H9 (cell line): ENCODE measurements at regions not wholly inside any gene's neighbourhood (a gene's known extent, or its start where the extent isn't known, plus 50 kb on each side); places are given as distances from the start of the nearest gene placed in this dataset.

ENCODE experiments used
- DNase-seq: peaks from one replicate; pipeline ENCODE4 v3.0.0-alpha.2; 2017
- H2AFZ ChIP-seq: one replicate; pipeline ENCODE4 v1.6.1; 2013; ENCODE audit warnings: mild to moderate bottlenecking, low read length, control low read depth, moderate library complexity
- H2AK5ac ChIP-seq: 2 replicates; pipeline ENCODE4 v1.6.1; 2013; ENCODE audit warnings: low read length, control low read depth, mixed read lengths; ENCODE audit not compliant: insufficient read length
- H2BK120ac ChIP-seq: one replicate; pipeline ENCODE4 v1.6.1; 2013; ENCODE audit warnings: low read depth, mild to moderate bottlenecking, low read length, control low read depth, inconsistent platforms; ENCODE audit not compliant: poor library complexity, severe bottlenecking
- H2BK12ac ChIP-seq: 2 replicates; pipeline ENCODE4 v1.6.1; 2013; ENCODE audit warnings: low read length, control low read depth, mixed read lengths, low read depth; ENCODE audit not compliant: insufficient read length
- H2BK15ac ChIP-seq: 2 replicates; pipeline ENCODE4 v1.6.1; 2013; ENCODE audit warnings: low read depth, low read length, control low read depth
- H2BK20ac ChIP-seq: one replicate; pipeline ENCODE4 v1.6.1; 2013; ENCODE audit warnings: low read depth, mild to moderate bottlenecking, low read length, control low read depth, inconsistent platforms; ENCODE audit not compliant: poor library complexity, severe bottlenecking
- H2BK5ac ChIP-seq: 2 replicates; pipeline ENCODE4 v1.6.1; 2013; ENCODE audit warnings: low read length, control low read depth, mixed read lengths; ENCODE audit not compliant: insufficient read length
- H3K14ac ChIP-seq: 2 replicates; pipeline ENCODE4 v1.6.1; 2013; ENCODE audit warnings: low read length, control low read depth; ENCODE audit not compliant: insufficient read depth
- H3K18ac ChIP-seq: 2 replicates; pipeline ENCODE4 v1.6.1; 2013; ENCODE audit warnings: low read depth, mild to moderate bottlenecking, mixed read lengths, low read length, control low read depth; ENCODE audit not compliant: insufficient read length
- H3K23ac ChIP-seq: 2 replicates; pipeline ENCODE4 v1.6.1; 2013; ENCODE audit warnings: low read length, control low read depth, mixed read lengths, low read depth; ENCODE audit not compliant: insufficient read length
- H3K23me2 ChIP-seq: 2 replicates; pipeline ENCODE4 v1.6.1; 2013; ENCODE audit warnings: low read depth, mild to moderate bottlenecking, mixed read lengths, low read length, control low read depth; ENCODE audit not compliant: insufficient read length, poor library complexity, severe bottlenecking
- H3K27ac ChIP-seq: 2 replicates; pipeline ENCODE4 v1.5.1; 2013; ENCODE audit warnings: low read length, control low read depth, mixed read lengths, low read depth; ENCODE audit not compliant: insufficient read length
- H3K27me3 ChIP-seq: 2 replicates; pipeline ENCODE4 v1.6.1; 2013; ENCODE audit warnings: low read length, control low read depth, inconsistent platforms; ENCODE audit not compliant: insufficient read depth
- H3K4ac ChIP-seq: 2 replicates; pipeline ENCODE4 v1.6.1; 2013; ENCODE audit warnings: low read depth, mild to moderate bottlenecking, control low read depth, inconsistent platforms, low read length, moderate library complexity
- H3K4me1 ChIP-seq: 2 replicates; pipeline ENCODE4 v1.6.1; 2013; ENCODE audit warnings: low read length, control low read depth, inconsistent platforms; ENCODE audit not compliant: insufficient read depth
- H3K4me2 ChIP-seq: 2 replicates; pipeline ENCODE4 v1.6.1; 2013; ENCODE audit warnings: low read length, control low read depth, mixed read lengths; ENCODE audit not compliant: insufficient read length, insufficient read depth
- H3K56ac ChIP-seq: 2 replicates; pipeline ENCODE4 v1.6.1; 2013; ENCODE audit warnings: low read depth, mild to moderate bottlenecking, mixed read lengths, low read length, control low read depth; ENCODE audit not compliant: insufficient read length
- H3K79me1 ChIP-seq: 2 replicates; pipeline ENCODE4 v1.6.1; 2013; ENCODE audit warnings: low read depth, mild to moderate bottlenecking, moderate library complexity, low read length, control low read depth, inconsistent platforms; ENCODE audit not compliant: insufficient read depth, poor library complexity, severe bottlenecking
- H3K79me2 ChIP-seq: 2 replicates; pipeline ENCODE4 v1.6.1; 2013; ENCODE audit warnings: low read length, control low read depth, inconsistent platforms; ENCODE audit not compliant: insufficient read depth
- H3K9ac ChIP-seq: 2 replicates; pipeline ENCODE4 v1.6.1; 2013; ENCODE audit warnings: low read length, control low read depth, mixed read lengths; ENCODE audit not compliant: insufficient read length; ENCODE audit errors: extremely low read depth
- H3K9me3 ChIP-seq: one replicate; pipeline ENCODE4 v1.6.1; 2013; ENCODE audit warnings: low read depth, low read length, inconsistent platforms; ENCODE audit not compliant: control insufficient read depth
- H3T11ph ChIP-seq: one replicate; pipeline ENCODE4 v1.6.1; 2013; ENCODE audit warnings: mild to moderate bottlenecking, low read length, control low read depth, inconsistent platforms
- H4K20me1 ChIP-seq: one replicate; pipeline ENCODE4 v1.6.1; 2013; ENCODE audit not compliant: control insufficient read depth, insufficient read length, insufficient read depth
- H4K5ac ChIP-seq: 2 replicates; pipeline ENCODE4 v1.6.1; 2013; ENCODE audit warnings: low read depth, mild to moderate bottlenecking, mixed read lengths, low read length, control low read depth; ENCODE audit not compliant: insufficient read length
- H4K8ac ChIP-seq: replicated peaks from 2 replicates; pipeline ENCODE4 v1.6.1; 2013; ENCODE audit warnings: low read length, control low read depth, mixed read lengths, low read depth; ENCODE audit not compliant: insufficient read length
- H4K91ac ChIP-seq: 2 replicates; pipeline ENCODE4 v1.6.1; 2013; ENCODE audit warnings: low read depth, mild to moderate bottlenecking, moderate library complexity, mixed read lengths, low read length, control low read depth; ENCODE audit not compliant: insufficient read length
- H3K27ac Mint-ChIP-seq, 3 experiments: 2 replicates in 2 of 3; 3 replicates in 1 of 3; pipeline ENCODE4 v1.8.0; 2020 to 2021; ENCODE audit warnings: mixed read lengths in 3 of 3, mild to moderate bottlenecking in 1 of 3, moderate library complexity in 1 of 3
- H3K27me3 Mint-ChIP-seq: 2 replicates; pipeline ENCODE4 v1.8.0; 2021; ENCODE audit warnings: low read depth, mild to moderate bottlenecking, moderate library complexity, mixed read lengths
- H3K36me3 Mint-ChIP-seq, 3 experiments: 2 replicates in 2 of 3; 3 replicates in 1 of 3; pipeline ENCODE4 v1.8.0; 2020 to 2021; ENCODE audit warnings: low read depth in 3 of 3, mixed read lengths in 3 of 3; ENCODE audit not compliant: insufficient read depth in 1 of 3
- H3K4me1 Mint-ChIP-seq, 2 experiments: 2 replicates each; pipeline ENCODE4 v1.8.0; 2020; ENCODE audit warnings: mixed read lengths in 2 of 2
- H3K4me3 Mint-ChIP-seq, 2 experiments: 2 replicates in 1 of 2; 3 replicates in 1 of 2; pipeline ENCODE4 v1.8.0; 2020 to 2021; ENCODE audit warnings: mild to moderate bottlenecking in 2 of 2, mixed read lengths in 2 of 2, moderate library complexity in 1 of 2
- H3K9me3 Mint-ChIP-seq, 2 experiments: 2 replicates in 1 of 2; 3 replicates in 1 of 2; pipeline ENCODE4 v1.8.0; 2020; ENCODE audit warnings: mild to moderate bottlenecking in 2 of 2, mixed read lengths in 2 of 2, moderate library complexity in 1 of 2
- TF ChIP-seq, protein P1 (sequence below): fragments of 200-600 bp; sonication (generic); conservative IDR thresholded peaks from 3 replicates; pipeline ENCODE4 v1.8.0; 2021; ENCODE audit warnings: antibody characterized with exemption, mild to moderate bottlenecking

DNA sequence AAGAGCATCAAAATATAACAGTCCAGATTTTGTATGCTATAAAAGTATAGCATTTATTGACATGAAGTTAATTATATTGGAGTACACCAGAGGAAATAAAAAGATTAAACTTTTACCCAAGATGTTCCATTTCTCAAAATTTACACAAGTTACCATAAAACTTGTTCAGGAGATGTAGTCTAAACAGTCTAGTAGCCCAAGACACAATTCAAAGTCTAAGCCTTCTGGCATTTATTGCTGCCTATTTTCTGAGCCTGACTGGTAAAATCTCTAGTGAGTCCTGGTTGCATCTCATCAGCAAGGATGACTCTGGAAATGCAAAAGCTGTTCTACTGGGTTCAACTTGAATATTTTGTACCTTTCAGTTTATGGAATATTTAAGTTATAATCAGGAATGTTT is 468.7 kb downstream of the PDCD6IP start:
- Histone ChIP-seq H2AK5ac (no peak overlapping the region), H3K4ac (no peak overlapping the region), H2AFZ (no peak overlapping the region), H3K27me3 (no peaks in the 10 kb centered on the region), H3K4me2 (no peak overlapping the region), H4K5ac (no peak overlapping the region), H3K14ac (no peak overlapping the region), H4K8ac (no peak overlapping the region), H4K91ac (no peak overlapping the region), H2BK20ac (no peak overlapping the region), H2BK15ac (no peak overlapping the region), H3K9me3 (no peaks in the 10 kb centered on the region), H2BK120ac (no peak overlapping the region), H3K56ac (no peak overlapping the region), H3K79me2 (no peaks in the 10 kb centered on the region), H4K20me1 (no peaks in the 10 kb centered on the region), H3K23ac (no peak overlapping the region), H3K9ac (no peak overlapping the region), H3K27ac (no peak overlapping the region), H3K4me1 (no peaks in the 10 kb centered on the region), H3K79me1 (no peaks in the 10 kb centered on the region), H2BK12ac (no peak overlapping the region), H2BK5ac (no peak overlapping the region), H3K23me2 (no peaks in the 10 kb centered on the region), H3T11ph (no peak overlapping the region), H3K18ac (no peak overlapping the region)
- Mint-ChIP-seq H3K4me3 (no peak overlapping the region), H3K9me3 (no peaks in the 10 kb centered on the region), H3K27me3 (no peaks in the 10 kb centered on the region), H3K4me1 (peaks cover 11 to 13% of the 10 kb centered on the region in 2 experiments), H3K36me3 (no peaks in the 10 kb centered on the region), H3K27ac (no peak overlapping the region)
- TF ChIP-seq, protein P1, sequence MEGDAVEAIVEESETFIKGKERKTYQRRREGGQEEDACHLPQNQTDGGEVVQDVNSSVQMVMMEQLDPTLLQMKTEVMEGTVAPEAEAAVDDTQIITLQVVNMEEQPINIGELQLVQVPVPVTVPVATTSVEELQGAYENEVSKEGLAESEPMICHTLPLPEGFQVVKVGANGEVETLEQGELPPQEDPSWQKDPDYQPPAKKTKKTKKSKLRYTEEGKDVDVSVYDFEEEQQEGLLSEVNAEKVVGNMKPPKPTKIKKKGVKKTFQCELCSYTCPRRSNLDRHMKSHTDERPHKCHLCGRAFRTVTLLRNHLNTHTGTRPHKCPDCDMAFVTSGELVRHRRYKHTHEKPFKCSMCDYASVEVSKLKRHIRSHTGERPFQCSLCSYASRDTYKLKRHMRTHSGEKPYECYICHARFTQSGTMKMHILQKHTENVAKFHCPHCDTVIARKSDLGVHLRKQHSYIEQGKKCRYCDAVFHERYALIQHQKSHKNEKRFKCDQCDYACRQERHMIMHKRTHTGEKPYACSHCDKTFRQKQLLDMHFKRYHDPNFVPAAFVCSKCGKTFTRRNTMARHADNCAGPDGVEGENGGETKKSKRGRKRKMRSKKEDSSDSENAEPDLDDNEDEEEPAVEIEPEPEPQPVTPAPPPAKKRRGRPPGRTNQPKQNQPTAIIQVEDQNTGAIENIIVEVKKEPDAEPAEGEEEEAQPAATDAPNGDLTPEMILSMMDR: no peak
- no peak for DNase-seq
